MM.1S (cell line): ENCODE measurements at regions not wholly inside any gene's neighbourhood (a gene's known extent, or its start where the extent isn't known, plus 50 kb on each side); places are given as distances from the start of the nearest gene placed in this dataset.

ENCODE experiments used
- CTCF ChIP-seq: fragments of 300-600 bp; sonication (generic); IDR thresholded peaks from 2 replicates; pipeline ENCODE4 v1.5.1; 2016; ENCODE audit warnings: antibody characterized with exemption, low read length, mixed read lengths
- EZH2 ChIP-seq: fragments of 300-600 bp; sonication (generic); optimal IDR thresholded peaks from 2 replicates; pipeline ENCODE3; 2017; ENCODE audit warnings: low read depth, mild to moderate bottlenecking, antibody characterized with exemption, low read length, mixed read lengths
- EZH2phosphoT487 ChIP-seq: fragments of 300-600 bp; sonication (generic); IDR thresholded peaks from 2 replicates; pipeline ENCODE4 v1.6.1; 2018; ENCODE audit warnings: antibody characterized with exemption, low read length

GRCh38 chr7:159226011-159226702 lies 81.5 kb upstream of the VIPR2 start:
- TF ChIP-seq EZH2, result no peak
- no peak for TF ChIP-seq CTCF
- no peak for TF ChIP-seq EZH2phosphoT487
